NCI-H2227 (cell line): ENCODE measurements at regions not wholly inside any gene's neighbourhood (a gene's known extent, or its start where the extent isn't known, plus 50 kb on each side); places are given as distances from the start of the nearest gene placed in this dataset.
"Not testable (repeated sequence)": the region's sequence is repeated elsewhere in the genome, so short reads cannot be mapped to it uniquely, and the experiment has no call there.

Experiments
- DNase-seq: peaks from one replicate; lab custom pipeline; 2025; ENCODE audit not compliant: unreplicated experiment; lab: John Stamatoyannopoulos, UW

DNA sequence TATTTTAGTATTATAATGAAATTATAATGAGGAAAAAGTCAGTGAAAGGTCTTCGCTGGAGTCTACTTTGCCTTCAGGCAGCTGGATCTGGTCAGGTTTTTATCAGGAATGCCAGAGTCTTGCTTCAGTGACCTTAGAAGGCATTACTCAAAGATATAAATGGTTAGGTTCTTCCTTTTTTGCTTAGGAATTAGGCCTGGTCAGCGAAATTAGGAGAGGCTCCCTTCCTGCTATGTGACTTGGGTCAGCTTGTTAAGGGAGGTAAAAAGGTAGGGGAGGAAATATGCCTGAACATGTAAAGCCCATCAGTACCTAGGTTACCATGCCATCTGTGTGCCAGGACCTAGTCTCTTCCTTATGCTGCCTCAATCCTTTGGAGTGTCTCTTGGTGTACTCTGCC is 115.1 kb downstream of the OTOR start:
- DNase-seq: no peak

DNA sequence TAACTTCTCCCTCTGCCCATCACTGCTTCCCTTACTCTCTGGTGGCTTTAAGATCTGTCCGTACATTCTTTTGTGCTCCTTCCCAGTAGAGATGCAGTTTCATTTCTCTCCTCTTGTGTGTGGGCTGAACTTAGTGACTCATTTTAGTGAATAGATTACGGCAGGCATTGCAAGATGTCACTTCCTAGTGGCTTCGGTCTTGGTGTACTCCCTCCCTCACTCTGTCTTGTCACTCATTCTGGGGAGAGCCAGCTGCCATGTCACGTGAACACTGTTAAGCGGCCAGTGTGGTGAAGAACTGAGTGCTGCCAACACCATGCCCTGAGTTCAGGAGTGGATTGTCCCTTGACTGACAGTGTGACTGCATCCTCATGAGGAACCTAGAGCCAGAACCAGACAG is 115.9 kb downstream of the OTOR start:
- DNase-seq: no peak

DNA sequence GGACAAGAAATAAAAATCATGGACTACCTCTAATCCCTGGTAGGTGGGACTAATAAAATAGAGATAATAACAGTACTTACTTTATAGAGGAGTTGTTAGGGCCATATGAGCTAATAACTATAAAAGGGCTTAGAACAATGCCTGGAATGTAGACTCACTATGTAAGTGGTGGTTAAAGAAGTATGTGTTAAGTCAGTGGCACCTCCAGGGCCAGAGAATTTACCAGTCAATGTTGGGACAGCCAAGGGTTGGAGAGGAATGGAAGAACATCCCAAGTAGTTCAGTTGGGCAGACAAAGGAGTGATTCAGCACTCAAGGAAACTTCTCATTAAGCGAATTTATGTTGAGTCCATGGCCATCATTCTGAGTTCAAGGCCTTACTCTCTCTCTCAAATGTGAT is 116.8 kb downstream of the OTOR start:
- no peak for DNase-seq

GRCh38 chr20:16865406-16865805 is 117.2 kb downstream of the OTOR start:
- peak; percentile 7 for DNase-seq

- DNase-seq: not testable (repeated sequence)
These were observed 125.0 kb downstream of the OTOR start for GRCh38 chr20:16873124-16873523.

GRCh38 chr20:16877053-16877554 is 128.9 kb downstream of the OTOR start:
- no peak for DNase-seq

DNA sequence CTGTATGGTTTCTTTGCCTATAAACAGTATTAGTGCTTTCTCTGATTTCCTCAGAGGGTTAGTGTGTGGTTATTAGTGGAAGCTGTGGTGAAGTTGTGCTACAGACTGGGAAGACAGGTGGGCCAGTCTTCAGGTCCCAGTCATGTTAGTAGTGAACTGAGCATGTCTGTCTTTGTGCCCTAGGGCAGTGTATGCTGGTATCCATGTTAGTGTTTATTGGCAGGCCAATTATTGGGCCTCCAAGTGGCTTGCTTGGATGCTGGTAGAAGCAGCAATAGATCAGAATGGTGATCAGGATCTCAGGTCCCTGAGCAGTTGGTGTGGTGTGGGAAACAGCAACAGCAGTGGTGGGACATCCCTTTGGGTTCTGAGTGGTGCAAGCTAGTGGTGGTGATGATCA is 137.6 kb downstream of the OTOR start:
- no peak for DNase-seq

DNA sequence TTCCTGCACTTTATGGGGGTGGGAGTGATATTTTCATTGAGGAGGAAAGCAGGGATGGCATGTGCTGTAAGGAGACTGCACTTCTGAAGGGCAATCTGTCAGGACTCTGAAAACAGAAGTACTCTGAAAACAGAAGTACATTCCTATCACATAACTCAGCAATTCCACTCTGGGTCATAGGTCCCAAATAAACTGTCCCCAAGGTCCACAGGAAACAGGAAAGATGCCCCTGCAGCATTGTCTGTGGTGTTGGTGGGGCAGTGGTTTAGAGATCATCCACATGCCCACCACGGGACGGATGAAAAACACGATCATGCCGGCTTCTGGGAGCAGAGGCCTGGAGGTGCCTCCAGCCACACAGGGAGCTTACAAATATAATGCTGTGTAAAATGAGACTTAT is 150.3 kb downstream of the OTOR start:
- DNase-seq: no peak

- no peak for DNase-seq
These were observed 154.5 kb downstream of the OTOR start for GRCh38 chr20:16902662-16903061.

DNA sequence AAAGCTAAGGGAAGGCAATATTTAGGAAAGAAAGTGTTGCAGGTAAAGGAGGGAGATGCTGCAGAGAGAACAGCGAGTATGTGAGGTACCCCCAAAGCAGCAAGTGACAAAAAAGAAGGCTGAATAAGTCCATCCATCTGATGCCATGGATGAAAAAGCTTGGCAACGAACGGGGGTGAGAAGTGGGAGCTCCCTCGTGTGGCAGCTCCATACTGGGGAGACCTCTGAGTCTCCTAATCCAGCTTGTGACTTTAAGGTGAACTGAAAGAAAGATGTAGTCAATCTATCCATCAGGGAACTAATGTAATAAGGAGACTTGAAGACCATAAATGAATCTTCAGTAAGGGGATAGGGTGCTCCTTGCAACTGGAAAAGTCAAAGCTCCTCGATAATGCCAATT is 156.6 kb downstream of the OTOR start:
- DNase-seq: no peak

DNA sequence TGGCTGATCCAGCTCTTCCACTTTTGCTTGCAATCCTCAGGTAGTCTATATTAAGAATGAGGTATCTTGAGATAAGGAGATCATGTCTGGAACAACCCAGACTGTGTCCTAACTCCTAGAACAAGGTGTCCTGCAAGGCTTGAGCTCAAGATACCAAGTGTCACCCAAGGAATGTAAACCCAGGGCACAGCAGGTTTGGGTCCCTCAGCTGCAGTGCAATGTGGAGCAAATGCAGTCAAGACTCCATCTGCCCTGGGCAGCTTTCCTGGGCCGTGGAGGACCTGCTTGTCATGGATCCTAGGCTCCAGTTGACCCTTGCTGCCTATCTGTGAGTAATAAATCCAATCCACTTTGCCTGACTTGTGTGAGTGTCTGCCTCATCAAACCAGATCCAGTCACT is 166.1 kb downstream of the OTOR start:
- no peak for DNase-seq

GRCh38 chr20:16916165-16916564 is 168.0 kb downstream of the OTOR start:
- no peak for DNase-seq

DNA sequence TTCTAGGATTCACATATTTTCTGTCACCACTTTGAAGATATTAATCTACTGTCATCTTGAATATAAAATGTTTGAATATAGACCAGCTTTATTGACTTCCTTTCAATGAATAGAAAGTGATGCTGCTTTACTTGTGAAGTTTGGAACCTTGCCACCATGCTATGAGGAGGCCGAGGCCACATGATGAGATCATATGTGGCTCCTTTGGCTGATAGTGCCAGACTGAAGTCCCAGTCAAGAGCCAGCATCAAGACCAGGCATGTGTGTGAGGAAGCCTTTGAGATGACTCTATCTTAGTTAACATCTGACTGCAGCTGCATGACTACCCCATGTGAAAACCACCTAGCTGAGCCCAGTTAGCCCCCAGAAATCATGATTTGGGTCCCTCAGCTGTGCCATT is 169.5 kb downstream of the OTOR start:
- DNase-seq: no peak

- DNase-seq: no peak
These were observed 170.2 kb downstream of the OTOR start for GRCh38 chr20:16918366-16918765.

GRCh38 chr20:16919841-16920240 is 171.7 kb downstream of the OTOR start:
- DNase-seq: no peak

- DNase-seq: no peak
These were observed 174.7 kb downstream of the OTOR start for GRCh38 chr20:16922834-16923233.

DNA sequence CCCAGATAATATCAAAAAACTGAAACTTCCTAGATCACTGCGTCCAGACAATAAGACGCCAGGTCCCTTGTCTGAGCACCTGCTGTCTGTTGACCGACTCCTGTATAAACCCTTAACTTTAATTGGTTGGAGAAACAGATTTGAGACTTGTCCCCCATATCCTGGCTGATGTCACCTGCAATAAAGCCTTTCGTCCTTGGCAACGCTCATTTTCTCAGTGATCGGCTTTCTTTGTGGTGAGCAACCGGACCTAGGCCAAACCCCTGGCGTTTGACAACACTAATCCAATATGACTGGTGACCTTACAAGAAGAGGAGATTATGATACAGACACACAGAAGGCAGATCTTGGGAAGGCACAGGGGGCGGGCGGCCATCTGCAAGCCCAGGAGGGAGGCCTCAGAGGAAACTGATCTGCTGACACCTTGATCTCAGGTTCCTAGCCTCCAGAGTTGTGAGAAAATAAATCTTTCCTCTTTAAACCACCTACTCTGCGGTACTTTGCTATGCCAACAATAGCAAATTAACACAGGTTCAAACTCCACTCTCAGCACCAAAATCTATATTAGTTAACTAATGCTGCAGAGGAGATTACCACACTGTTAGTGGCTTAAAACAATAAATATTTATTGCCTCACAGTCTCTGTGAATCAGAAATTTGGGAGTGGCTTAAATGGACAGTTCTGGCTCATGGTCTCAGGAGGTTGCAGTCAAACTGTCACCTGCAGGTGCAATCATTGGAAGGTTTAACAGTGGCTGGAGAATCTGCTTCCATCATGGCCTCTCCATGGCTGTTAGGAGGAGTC is 178.7 kb downstream of the OTOR start:
- DNase-seq: no peak

DNA sequence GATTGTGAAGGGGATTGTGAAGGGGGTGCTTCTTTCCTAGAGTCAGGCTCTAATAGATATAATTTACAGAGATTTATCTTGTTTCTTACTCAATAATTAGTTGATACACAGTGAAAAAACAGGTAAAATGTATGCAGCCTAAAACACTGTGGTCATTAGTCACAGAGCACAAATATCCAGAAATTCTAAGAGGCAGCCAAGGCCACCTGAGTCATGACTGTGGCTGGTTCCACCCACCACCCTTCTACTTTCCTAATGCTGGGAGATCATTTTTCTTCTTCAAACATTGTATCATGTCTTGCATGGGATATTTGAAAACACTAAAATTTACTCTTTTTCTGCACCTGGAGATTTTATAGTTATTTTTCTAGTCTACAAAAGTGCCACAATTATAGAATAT is 181.6 kb downstream of the OTOR start:
- DNase-seq: no peak

GRCh38 chr20:16930656-16931055 is 182.5 kb downstream of the OTOR start:
- DNase-seq: no peak

DNA sequence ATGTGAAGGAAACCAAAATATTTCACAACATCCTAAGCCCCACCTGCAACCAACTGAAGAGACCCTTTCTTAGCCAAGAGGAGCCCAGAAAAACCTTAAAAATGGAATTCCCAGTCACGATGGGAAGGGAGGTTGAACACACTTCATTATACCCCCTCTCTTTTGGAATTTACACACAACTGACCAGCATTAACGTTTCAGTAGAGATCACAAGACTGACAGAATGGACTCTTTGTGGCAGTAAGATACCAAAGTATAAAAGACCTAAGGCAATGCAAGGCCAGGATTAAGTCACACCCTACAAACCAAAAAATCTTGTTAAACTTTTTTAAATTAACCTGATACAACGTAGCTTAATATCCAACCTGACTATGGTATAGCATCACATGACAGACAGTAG is 190.9 kb downstream of the OTOR start:
- no peak for DNase-seq

DNA sequence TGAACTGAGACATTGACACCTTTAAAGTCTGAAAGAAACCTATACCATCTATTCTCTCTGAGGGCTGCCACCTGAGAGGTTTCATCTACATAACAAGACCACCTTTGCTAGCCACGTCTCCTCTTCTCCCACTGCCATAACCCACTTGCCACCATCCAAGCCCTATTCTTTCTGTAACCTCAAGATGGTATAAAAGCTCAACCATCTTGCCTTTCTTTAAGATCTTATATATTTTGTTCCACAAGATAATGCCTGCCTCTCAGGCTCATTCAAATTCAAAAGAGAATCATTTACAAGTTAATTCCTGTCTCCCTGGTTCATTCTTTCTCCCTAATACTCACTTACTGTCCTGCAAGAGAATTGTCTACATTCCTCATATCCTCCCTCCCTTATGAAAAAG is 192.5 kb downstream of the OTOR start:
- DNase-seq: no peak

DNA sequence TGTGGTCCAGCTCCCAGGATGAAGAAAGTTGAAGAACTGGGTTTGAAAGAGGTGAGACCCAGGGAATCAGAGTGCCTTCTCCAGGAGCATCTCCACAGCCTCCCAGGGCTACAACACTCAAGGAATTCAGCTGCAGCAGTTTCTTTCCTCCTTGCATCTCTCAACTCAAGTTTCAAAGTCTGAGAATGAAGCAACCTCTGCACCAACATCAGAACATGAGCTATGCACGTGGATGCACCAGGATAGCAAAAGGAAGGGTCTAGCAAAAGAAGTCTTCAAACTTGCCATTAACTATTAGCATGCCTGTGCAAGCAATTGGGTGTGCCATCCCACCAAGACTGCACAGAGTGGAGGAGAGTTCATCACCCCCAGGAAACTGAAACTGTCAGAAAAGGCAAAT is 193.9 kb downstream of the OTOR start:
- no peak for DNase-seq

DNA sequence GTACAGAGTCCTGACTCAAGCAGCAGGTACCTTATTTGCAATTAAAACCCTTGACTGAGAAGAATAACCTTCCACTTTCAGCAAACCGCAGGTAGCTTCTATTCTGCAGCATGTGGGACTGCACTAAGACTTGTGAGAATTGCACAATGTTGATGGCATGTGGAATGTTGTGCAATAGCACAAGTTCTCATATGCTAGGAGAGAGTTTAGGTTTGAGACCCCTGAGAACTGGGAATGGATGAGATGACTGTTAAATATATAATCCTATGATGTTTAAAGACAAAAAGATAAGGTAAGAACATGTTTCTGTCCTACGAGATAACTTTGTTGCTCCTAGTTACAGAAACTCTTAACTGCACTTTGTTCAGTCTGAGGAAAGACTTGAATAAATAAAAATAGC is 194.6 kb downstream of the OTOR start:
- no peak for DNase-seq
